NOMO-1 treated with dmso at 0.1 percent for 144 hours (cell line): ENCODE measurements at regions not wholly inside any gene's neighbourhood (a gene's known extent, or its start where the extent isn't known, plus 50 kb on each side); places are given as distances from the start of the nearest gene placed in this dataset.

Experiments used
- DNase-seq: peaks from one replicate; lab custom pipeline; 2025; ENCODE audit not compliant: unreplicated experiment; lab: John Stamatoyannopoulos, UW

DNA sequence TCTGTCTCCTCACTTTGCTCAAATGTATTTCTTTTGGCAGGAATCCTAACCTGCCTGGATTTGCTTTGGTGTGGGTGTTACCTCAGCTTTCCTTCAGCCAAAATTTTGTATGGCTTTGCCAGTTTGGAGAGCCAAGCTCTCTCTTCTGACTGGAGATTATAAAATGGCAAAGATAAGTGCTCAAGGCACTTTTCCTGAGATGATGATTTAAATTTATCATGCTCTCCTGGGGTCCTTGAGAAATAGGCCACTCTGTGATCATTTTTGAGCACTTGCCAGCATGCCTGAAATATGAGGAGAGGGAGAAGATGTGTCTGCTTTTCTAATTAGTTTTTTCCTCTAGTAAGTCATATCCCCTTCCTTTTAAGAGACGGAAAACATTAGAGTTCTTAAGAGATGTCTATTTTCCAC lies 683.0 kb downstream of the SLC4A3 start:
- no peak for DNase-seq

DNA sequence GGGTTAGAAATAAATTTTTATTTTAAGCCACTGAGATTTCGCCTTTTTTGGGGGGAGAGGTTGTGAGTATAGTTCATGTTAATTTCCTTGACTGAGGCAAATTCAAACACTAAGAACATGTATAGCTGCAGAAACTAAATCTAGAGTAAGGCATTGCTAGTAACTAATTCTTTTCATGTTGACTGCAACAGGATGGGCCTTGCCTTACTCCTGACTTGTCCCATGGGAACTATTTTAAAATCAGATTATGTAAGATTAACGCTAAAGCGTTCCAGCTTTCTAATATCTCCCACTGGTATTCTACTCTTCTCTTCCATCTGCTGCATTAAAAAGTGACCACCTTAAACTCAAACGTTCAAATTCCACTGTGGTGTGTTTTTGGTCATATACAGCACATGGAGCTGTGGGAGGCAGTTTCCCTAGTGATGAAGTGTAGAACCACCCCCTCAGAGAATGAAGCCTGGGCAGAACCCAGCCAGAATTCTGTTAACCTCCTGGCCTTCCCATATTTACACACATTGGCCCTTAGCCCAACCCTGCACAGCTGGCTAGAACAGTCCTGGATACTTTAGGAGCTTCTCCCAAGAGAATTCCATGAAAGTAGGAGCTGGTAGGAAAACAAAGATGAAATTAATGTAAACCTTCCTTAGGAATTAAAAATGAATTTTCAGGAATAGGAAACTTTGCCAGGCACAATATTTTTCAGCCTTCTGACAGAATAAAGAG lies 687.8 kb downstream of the SLC4A3 start:
- no peak for DNase-seq

DNA sequence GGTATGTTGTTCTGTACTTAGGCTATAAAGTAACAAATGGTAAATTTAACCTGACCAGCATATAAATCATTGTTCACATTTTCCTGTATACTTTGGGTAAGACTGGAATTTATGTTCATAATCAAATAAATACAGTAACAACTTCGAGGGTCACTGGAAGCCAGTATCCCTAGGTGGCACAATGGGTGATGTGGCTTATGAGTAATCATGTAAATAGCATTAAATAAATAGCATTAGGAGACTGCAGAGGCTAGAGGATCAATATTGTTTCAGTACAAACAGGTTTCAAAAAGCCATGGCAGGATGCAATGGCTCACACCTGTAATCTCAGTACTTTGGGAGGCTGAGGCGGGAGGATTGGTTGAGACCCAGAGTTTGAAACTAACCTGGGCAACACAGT lies 690.6 kb downstream of the SLC4A3 start:
- DNase-seq = no peak

DNA sequence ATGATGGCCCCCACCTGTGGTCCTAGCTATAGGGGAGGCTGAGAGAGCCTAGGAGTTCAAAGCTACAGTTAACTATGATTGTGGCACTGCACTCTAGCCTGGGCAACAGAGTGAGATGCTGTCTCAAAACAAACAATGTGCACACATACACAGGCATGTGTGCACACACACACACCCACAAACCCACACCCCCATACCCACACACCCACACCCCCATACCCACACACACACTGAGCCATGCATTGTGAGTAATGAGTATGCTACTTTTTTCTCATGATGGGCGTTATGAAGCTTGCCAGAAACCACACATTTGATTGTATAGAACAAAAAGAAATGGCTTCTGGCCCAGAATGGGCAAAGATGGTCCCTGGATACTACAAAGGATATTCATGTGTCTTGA lies 691.1 kb downstream of the SLC4A3 start:
- no peak for DNase-seq

DNA sequence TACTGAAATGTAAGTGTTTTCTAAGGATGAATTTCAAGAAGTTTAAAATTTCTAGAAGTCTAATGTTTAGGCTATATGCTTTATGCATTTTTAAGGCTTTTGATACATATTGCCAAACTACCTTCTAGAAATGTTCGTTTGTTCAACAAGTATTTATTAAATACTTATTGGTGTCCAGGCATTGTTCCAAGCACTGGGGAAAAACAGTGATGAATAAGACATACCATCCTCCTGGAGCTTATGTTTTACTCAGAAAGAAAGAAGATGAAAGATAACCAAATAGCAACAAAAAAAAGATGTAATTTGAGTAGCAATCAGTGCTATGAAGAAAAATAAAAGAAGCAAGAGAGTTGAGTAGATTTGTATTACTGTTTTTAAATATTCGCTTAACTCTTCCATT lies 692.9 kb downstream of the SLC4A3 start:
- no peak for DNase-seq

DNA sequence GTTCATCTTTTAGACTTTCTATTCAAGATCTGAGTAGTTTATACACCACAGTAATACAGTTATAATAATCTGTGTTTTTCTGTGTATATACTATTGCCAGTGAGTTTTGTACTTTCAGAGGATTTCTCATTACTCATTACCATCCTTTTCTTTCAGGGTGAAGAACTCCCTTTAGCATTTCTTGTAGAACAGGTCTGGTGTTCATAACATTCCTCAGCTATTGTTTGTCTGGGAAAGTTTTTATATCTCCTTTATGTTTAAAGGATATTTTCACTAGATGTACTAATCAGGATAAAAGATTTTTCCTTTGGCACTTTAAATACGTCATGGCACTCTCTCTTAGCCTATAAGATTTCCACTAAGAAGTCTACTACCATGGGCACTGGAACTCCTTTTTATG lies 705.5 kb downstream of the SLC4A3 start:
- no peak for DNase-seq

DNA sequence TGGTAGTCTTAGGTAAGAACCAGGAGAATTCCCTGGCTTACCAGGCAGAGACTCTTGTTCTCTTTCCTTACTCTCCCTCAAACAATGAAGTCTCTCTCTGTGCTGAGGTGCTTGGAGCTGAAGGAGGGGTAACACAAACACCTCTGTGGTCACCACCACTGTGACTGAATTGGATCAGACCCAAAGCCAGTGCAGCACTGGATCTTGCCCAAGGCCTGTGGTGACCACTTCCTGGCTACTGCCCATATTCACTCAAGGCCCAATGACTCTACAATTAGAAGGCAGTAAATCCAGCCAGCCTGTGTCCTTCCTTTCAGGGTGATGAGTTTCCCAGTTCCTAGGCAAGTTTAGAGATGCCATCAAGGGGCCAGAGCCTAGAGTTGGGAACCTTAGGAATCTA lies 706.8 kb downstream of the SLC4A3 start:
- DNase-seq = no peak

DNA sequence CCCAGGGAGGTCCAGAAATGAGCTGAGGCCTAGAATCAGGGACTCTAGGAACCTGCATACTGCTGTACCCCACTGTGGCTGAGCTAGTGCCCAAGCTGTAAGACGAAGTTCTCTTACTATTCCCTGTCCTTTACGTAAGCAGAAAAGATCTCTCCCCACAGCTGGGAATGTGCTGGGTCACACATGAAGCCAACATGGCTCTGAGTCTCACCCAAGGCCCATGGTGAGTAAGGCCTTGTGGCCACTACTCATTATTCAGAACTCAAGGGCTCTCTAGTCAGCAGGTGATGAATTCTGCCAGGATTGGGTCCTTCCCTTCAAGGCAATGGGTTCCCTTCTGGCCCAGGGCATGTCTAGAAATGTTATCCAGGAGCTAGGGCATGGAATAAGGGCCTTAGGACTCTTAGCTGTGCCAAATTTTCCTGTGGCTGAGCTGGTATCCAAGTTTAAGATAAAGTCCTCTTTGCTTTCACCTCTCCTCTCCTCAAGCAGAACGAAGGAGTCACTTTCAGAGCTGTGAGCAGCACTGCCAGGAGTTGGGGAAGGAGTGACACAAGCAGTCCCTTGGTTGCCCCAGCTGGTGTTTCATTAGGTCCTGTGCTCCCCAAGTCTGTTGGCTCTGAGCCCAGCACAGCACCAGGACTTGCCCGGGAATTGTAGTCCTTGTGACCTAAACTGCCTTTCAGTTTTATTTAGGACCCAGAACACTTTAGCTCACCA lies 707.6 kb downstream of the SLC4A3 start:
- DNase-seq = no peak

DNA sequence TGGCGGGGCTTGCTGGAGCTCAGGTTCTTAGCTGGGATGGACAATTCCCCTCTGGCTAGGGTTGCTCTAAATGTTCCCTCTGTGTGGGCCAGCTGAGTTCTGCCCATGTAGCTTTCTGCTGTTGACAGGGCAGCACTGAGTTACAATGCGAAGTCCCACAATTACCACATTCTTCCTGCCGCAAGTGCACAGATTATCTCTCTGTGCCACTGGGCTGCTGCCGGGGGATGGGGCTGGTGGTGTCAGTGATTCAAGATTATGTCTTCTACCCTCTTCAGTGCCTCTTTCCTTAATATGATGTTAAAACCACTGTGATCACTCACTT lies 708.1 kb downstream of the SLC4A3 start:
- no peak for DNase-seq

DNA sequence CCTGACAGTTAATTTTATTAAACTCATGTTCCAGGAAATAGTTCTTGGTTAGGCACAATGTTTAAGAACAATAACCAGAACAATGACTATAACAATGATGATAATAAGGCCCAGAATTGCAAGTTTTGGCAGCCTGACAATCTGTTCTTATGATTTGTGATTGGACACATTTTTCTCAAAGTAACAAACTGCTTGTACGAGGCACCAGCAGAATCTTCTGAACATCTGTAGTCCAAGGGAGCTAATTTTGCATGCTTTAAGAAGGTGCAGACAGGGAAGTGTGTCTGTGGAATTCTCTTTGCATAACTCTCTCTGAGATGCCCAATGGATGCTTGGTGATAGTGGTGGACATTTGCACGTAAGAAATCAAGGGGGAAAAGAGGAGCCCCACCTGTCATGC lies 709.3 kb downstream of the SLC4A3 start:
- no peak for DNase-seq

DNA sequence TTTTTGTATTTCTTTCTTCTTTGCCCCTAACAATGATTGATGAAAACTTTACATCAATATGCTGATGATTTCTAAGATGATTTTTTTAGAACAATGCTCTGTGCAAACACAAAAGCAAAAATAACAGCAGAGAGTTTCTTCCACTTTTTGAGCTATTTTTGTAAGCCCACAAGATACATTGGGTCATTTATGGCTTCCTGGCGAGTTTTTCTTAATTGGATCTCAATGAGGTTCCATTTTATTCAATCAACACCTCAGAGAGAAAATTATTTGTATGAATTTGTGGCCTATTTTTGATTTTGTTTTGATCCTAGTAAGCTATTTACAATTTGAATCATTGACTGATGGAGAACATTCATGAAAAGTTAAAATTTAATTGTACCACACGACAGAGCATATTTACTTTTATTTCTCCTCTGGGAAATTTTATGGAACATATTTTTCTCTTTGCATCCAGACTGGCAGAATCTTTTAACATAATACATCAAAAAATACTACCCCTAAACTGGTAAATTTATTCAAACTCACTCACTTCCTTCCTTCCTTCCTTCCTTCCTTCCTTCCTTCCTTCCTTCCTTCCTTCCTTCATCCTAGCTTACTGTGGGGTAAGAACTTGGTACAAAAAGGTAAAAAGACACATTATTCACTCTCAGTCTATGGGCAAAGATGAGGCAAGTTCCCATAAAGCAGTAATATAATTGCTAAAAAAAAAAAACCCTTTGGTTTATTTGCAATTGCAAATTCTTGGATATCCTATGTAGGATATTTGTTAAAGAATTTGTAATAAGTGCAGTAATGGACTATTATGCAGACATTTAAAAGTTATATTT lies 710.4 kb downstream of the SLC4A3 start:
- no peak for DNase-seq

DNA sequence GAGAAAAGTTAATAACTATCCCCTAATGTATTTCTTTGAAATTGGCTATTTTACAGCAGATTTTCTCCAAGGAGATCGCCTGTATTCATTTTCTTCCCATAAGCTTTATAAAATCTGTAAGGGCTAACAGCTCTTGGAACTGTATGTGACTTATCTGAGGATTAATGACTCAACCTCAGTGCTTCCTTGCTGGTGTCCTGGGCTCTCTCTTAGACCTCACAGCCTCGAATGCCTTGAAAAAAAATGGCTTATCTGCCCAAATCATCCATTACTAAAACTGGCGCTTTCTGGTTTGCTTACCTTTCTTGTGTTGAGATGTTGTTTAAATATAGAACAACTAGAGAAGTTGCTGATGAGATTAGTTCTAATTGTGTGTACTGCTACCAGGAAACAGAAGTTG lies 713.6 kb downstream of the SLC4A3 start:
- DNase-seq = no peak

DNA sequence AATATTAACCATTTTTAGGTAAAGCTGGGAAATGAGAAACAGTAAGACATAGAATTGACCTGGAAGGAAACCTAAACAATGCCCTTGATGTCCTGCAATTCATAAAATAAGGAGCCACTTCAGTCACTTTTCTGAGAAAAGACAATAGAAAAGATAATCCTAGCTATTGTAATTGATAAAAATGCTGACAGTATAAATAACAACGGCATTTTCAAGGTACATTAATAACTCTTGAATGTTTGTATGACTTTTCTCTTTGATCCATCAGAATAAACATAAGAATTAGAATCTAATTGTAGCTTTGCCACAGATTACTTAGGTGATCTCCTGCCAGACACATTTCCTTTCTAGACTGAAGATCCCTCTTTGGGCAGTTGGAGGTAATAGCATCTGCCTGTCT lies 719.5 kb downstream of the SLC4A3 start:
- DNase-seq = no peak

DNA sequence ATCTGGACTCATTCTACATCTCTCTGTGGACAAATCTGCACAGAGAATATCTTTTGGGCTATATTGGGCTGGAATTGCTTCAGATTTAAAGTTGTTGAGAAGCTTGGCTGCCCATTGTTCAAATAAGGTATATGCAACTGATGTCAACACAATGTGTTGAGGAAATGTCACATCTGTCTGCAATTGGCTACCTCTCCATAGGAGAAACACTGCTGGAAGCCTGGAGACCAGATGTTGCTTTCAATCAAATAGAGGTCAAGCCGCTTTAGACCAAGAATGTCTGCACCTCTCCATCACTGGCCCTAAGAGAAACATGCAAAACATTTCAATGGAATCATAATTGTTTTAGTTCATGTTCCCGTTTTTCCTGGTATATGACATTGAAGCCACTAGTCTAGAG lies 720.2 kb downstream of the SLC4A3 start:
- DNase-seq = no peak

DNA sequence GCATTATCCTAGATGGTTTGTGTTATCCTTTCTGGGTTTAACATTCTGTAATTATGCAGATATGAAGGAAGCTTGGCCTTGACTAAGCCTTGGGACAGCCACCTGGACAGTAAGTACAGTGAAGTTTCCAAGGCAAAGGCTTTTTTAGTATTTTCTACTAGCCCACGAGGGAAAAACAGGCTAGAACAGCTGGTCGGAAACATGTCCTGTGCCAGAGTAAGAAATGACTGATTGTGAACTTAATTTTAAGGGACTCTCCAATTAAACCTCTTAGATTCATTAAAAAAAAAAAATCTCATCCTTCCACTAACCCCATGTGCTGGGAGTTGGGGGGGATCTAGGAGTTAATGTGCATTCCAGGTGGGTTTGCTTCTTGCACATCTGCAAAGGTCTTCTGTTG lies 720.8 kb downstream of the SLC4A3 start:
- DNase-seq = no peak

DNA sequence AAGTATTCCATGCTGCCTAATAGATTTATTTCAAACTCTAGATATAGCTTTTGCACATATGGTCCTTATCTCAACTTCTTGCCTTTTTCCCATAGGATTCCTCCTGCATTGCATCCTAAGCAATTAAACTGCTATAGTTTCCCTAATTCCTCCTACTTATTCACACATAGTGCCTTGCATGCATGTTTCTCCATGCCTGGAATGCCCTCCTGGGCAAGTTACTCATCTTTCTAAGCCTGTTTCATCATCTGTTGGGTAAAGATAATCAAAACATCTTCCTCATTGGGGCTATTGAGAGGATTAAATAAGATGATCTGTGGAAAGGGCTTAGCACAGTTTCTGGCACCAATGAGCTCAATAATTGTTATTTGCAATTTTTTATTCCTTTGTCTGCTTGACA lies 726.5 kb downstream of the SLC4A3 start:
- no peak for DNase-seq

DNA sequence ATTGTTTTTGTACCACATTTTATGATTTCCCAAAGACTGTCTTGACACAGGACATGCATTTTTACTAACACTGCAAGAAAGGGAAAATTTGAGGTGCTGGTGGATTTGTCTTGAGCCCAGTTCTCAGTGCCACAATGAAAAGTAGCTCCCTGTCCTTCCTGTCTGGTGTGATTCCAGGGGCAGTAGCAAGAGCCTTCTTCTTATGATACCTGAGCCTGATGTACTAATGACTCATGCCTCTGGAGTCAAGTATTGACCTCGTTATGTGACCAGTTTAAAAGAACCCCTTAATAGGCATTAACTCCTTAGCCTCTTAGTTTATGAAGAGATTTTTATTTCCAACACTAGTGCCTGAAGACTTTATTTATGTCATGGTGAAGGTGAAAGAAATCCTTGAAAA lies 728.6 kb downstream of the SLC4A3 start:
- no peak for DNase-seq

DNA sequence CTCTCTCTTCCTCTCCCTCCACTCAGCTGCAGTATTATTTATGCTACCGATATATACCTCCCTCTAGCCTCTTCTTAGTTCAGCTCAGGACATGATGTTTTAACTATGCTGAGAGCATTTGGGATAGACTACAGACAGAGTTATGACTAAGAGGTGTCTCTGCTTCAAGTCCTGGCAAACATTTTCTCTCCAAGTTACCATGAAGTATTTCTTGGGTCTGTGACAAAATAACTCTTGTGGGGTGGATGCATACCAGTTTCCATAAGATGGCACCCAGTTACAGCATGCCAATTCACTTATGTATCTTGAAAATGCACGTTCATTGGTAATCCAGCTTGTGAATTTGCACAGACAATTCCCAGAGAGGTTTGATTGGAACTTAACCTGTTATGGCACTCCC lies 737.6 kb downstream of the SLC4A3 start:
- DNase-seq = no peak

DNA sequence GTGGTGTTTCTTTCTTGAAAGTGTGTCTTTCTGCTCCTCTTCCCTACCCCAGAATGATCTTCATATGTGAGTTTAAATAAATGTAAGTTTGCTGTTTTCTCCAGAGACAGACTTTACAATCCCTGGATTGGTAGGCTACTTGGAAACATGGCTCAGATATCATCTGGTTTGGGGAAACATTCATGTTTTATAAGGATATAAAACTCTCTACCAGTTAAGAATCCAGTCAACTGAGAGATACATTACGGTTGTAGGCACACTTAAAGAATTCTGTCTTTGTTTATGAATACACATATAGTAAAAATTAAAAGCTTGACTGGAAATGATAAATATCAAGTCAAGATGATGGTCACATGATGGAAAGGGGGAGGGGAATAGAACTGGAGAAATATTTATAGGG lies 739.3 kb downstream of the SLC4A3 start:
- DNase-seq = no peak

DNA sequence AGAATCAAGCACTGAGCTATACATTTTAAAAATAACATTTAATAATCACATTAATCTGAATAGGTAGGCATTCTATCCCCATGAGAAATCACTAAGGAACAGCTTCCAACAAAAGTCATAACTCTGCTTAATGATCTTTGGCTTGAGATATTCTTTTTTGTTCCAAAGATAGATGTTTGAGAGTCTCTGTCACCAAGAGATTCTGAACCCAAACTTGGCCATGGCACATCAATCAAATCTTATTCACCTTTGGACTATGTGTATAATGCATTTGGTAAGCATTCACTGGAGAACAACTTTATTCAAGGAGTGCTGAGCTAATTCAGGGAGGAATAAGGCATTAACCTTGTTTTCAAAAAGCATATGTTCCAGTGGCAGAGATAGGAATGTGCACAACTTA lies 743.3 kb downstream of the SLC4A3 start:
- DNase-seq = no peak

DNA sequence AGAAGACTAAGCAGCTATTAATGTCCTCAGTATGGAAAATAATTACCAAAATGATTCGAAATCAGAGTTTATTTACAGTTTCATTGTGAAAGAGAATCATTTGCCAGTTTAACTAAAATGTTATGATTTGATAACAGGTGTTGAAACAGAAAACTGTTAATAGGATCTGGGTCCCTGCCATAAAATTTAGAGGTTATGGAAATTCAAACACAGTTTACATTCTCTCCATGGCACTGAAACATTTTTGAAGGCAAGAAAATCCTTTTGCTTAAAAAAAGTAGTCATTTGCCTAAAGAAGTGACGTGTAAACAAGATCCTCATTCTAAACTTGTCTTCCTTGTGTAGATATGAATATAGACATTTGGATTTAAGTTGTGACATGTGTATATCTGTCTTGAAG lies 743.8 kb downstream of the SLC4A3 start:
- DNase-seq = no peak

DNA sequence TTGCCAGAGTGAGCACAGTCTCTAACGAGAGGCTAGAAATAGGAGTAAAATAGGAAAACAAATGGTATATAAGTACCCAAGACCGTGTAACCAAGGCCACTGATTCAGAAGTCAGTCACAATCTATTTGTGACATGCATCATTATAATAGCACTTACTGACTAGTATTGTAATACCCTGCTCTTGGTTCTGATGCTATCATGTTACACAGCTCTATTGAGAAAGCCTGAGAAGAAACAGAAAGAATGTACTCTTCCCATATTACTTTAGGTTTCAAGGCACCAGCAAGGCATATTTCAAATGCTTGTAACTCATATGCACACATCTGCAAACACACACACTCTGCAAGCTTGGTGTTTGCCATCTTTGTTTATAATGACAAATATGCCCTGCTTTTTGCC lies 746.4 kb downstream of the SLC4A3 start:
- no peak for DNase-seq
